ENCODE measurements at regions not wholly inside any gene's neighbourhood (a gene's known extent, or its start where the extent isn't known, plus 50 kb on each side); places are given as distances from the start of the nearest gene placed in this dataset.

DNA sequence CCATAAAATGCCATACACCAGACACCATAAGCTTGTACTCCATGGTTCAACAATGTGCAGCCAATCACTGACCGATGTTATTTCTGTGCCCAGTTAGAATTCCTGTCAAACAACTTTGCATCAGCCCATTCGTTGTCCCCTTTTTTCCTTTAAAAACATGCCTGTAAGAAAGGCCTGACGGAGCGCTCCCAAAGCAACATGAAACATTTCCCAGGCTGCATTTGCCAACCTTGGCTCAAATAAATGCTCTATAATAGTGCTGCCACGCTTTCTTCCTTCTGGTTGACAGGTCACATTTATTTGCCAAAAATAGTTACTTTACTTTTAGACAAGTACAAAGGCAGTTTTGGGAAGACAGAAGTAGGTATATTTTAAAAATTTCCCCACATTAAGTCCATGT lies 735.6 kb upstream of the PTPRD start (continued):
- TF ChIP-seq ZBTB6 (tag by site-specific recombination; IDR thresholded peaks at IDR 0.05): no peak
- no peak for TF ChIP-seq ZNF174 (tag by site-specific recombination; IDR thresholded peaks at IDR 0.05)

GRCh38 chr9:11349187-11349586 lies 736.4 kb upstream of the PTPRD start:
- POLR2A ChIA-PET: no interaction called here
- Histone ChIP-seq H3K27ac (ENCODE audit: extremely low read depth, low read depth, low read length) (no peak overlapping the region), H3K36me3 (ENCODE audit: control insufficient read depth in 2 of 2, insufficient read depth in 1 of 2, low read length in 2 of 2) (no peaks in the 10 kb centered on the region), H3K9me3 (ENCODE audit: control insufficient read depth, insufficient read depth, low read depth, low read length) (no peaks in the 10 kb centered on the region), H3K4me3 (ENCODE audit: low read depth, low read length) (no peak overlapping the region), H3K4me1 (ENCODE audit: control insufficient read depth, insufficient read depth, low read length) (no peaks in the 10 kb centered on the region)
- CTCF ChIA-PET: interaction anchor here (0.7 kb wide), 1 partner anchor 13 kb away, joined by 4 read pairs; no protein-coding TSS in a partner anchor
- no peak for TF ChIP-seq ZNF175 (tag by site-specific recombination; IDR thresholded peaks at IDR 0.05)
- no peak for TF ChIP-seq ZNF184 (tag by site-specific recombination; IDR thresholded peaks at IDR 0.05)

DNA sequence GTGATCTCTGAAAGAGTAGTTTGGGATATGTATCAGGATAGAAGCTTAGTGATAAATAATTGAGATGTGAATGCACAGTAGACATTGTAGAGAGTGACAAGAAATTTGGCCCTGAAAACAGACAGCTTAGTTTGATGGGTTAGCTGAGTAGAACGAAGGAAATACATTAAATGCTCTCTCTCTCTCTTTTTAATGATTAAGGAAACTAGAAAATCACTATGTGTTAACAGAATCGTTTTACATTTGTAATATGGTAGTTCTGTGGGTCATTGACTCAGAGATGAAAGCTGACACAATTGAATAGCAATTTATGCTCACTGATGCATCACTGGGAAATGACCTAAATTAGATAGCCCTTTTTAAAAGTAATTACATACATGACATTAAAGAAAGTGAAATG lies 739.8 kb upstream of the PTPRD start:
- POLR2A ChIA-PET: no interaction called here
- Histone ChIP-seq H3K36me3 (ENCODE audit: control insufficient read depth in 2 of 2, insufficient read depth in 1 of 2, low read length in 2 of 2) (no peaks in the 10 kb centered on the region), H3K27ac (ENCODE audit: extremely low read depth, low read depth, low read length) (no peak overlapping the region), H3K9me3 (ENCODE audit: control insufficient read depth, insufficient read depth, low read depth, low read length) (no peaks in the 10 kb centered on the region), H3K4me3 (ENCODE audit: low read depth, low read length) (no peak overlapping the region), H3K4me1 (ENCODE audit: control insufficient read depth, insufficient read depth, low read length) (no peaks in the 10 kb centered on the region)
- TF ChIP-seq, protein P1, sequence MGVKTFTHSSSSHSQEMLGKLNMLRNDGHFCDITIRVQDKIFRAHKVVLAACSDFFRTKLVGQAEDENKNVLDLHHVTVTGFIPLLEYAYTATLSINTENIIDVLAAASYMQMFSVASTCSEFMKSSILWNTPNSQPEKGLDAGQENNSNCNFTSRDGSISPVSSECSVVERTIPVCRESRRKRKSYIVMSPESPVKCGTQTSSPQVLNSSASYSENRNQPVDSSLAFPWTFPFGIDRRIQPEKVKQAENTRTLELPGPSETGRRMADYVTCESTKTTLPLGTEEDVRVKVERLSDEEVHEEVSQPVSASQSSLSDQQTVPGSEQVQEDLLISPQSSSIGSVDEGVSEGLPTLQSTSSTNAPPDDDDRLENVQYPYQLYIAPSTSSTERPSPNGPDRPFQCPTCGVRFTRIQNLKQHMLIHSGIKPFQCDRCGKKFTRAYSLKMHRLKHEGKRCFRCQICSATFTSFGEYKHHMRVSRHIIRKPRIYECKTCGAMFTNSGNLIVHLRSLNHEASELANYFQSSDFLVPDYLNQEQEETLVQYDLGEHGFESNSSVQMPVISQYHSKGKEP (tag by site-specific recombination; IDR thresholded peaks at IDR 0.05): no peak
- TF ChIP-seq ZNF155 (tag by site-specific recombination; IDR thresholded peaks at IDR 0.05): no peak
- TF ChIP-seq SP7 (tag by site-specific recombination; IDR thresholded peaks at IDR 0.05): no peak
- no peak for TF ChIP-seq MZF1 (tag by site-specific recombination; IDR thresholded peaks at IDR 0.05; ENCODE audit: borderline replicate concordance)
- TF ChIP-seq ZNF114 (tag by site-specific recombination; IDR thresholded peaks at IDR 0.05): no peak
- no peak for TF ChIP-seq ZNF341 (tag by site-specific recombination; IDR thresholded peaks at IDR 0.05; ENCODE audit: low read depth)
- TF ChIP-seq ZNF514 (tag by site-specific recombination; IDR thresholded peaks at IDR 0.05): no peak
- no peak for TF ChIP-seq ZBTB26 (tag by site-specific recombination; optimal IDR thresholded peaks at IDR 0.05)
- no peak for TF ChIP-seq KLF16 (tag by site-specific recombination; IDR thresholded peaks at IDR 0.05)
- no peak for TF ChIP-seq ZNF404 (tag by site-specific recombination; IDR thresholded peaks at IDR 0.05)
- no peak for TF ChIP-seq ZNF132 (tag by site-specific recombination; IDR thresholded peaks at IDR 0.05; ENCODE audit: borderline replicate concordance)
- no peak for TF ChIP-seq ZNF174 (tag by site-specific recombination; IDR thresholded peaks at IDR 0.05)
- no peak for TF ChIP-seq YY1 (tag by site-specific recombination; IDR thresholded peaks at IDR 0.05)
- TF ChIP-seq GLI4 (tag by site-specific recombination; IDR thresholded peaks at IDR 0.05): no peak
- TF ChIP-seq, protein P2, sequence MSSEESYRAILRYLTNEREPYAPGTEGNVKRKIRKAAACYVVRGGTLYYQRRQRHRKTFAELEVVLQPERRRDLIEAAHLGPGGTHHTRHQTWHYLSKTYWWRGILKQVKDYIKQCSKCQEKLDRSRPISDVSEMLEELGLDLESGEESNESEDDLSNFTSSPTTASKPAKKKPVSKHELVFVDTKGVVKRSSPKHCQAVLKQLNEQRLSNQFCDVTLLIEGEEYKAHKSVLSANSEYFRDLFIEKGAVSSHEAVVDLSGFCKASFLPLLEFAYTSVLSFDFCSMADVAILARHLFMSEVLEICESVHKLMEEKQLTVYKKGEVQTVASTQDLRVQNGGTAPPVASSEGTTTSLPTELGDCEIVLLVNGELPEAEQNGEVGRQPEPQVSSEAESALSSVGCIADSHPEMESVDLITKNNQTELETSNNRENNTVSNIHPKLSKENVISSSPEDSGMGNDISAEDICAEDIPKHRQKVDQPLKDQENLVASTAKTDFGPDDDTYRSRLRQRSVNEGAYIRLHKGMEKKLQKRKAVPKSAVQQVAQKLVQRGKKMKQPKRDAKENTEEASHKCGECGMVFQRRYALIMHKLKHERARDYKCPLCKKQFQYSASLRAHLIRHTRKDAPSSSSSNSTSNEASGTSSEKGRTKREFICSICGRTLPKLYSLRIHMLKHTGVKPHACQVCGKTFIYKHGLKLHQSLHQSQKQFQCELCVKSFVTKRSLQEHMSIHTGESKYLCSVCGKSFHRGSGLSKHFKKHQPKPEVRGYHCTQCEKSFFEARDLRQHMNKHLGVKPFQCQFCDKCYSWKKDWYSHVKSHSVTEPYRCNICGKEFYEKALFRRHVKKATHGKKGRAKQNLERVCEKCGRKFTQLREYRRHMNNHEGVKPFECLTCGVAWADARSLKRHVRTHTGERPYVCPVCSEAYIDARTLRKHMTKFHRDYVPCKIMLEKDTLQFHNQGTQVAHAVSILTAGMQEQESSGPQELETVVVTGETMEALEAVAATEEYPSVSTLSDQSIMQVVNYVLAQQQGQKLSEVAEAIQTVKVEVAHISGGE (tag by site-specific recombination; conservative IDR thresholded peaks at IDR 0.05; ENCODE audit: low read depth): no peak
- TF ChIP-seq ZNF621 (tag by site-specific recombination; IDR thresholded peaks at IDR 0.05): no peak
- no peak for TF ChIP-seq ZNF433 (tag by site-specific recombination; IDR thresholded peaks at IDR 0.05; ENCODE audit: low read depth)
- no peak for TF ChIP-seq ZNF112 (tag by site-specific recombination; IDR thresholded peaks at IDR 0.05)
- no peak for TF ChIP-seq ZNF324 (tag by site-specific recombination; IDR thresholded peaks at IDR 0.05)
- CTCF ChIA-PET: no interaction called here

Measured in HEK293 (cell line).